SIG-M5 treated with dmso at 0.1 percent for 504 hours (cell line): ENCODE measurements at regions not wholly inside any gene's neighbourhood (a gene's known extent, or its start where the extent isn't known, plus 50 kb on each side); places are given as distances from the start of the nearest gene placed in this dataset.

Source experiments
- DNase-seq: peaks from one replicate; lab custom pipeline; 2025; ENCODE audit not compliant: unreplicated experiment; lab: John Stamatoyannopoulos, UW

DNA sequence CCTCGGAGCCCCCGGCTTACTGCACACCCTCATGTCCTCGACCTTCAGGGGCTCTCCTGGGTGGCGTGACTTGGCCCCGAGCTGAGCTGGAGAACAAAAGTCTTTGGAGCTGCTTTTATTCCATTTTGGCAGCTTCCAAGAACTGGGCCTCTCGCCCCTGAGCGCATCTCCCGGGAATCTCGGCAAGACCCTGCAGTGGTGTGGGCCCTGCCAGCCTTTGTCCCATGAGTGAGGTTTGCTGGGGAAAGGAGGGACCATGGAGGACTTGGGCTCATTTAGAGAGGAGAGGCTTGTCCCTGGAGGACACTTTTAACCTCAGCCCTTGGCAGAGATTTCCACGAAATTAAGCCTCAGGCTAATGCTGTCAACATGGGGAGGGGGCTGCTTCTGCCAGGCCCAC, 62.3 kb upstream of the SLCO4A1 start:
- DNase-seq: no peak

DNA sequence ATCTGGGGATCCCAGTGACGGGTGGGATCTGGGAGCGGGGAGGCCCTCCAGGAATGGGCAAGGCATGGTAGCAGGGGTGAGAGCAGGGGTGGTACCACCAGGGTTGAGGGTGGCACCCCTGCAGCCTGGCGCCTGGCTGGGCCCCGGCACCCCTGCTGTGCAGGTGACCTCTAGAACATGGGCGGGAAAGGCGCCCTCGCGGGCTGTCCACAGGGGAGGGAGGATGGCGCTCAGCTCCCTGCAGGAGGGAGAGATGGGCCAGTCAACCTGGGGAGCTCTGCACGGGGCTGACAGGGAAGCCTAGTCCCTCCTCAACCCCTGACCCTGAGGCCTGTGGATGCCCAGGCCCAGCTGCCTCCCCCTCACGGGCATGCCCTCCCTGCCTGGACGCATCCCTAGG, 61.6 kb upstream of the SLCO4A1 start:
- no peak for DNase-seq

DNA sequence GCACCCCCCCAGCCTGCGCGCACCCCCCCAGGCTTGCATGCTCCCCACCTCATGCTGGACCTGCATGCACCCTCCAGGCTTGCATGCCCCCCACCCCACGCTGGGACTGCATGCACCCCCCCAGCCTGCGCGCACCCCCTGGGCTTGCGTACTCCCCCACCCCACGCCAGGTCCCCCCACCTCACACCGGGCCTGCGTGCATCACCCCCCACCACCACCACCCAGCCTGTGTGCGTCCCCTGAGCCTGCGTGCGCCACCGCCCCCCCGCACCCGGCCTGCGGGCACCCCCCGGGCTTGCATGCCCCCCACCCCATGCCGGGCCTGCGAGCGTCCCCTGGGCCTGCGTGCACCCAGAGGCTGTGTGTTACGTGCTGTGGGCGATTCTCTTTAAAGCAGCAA, 61.0 kb upstream of the SLCO4A1 start:
- no peak for DNase-seq

DNA sequence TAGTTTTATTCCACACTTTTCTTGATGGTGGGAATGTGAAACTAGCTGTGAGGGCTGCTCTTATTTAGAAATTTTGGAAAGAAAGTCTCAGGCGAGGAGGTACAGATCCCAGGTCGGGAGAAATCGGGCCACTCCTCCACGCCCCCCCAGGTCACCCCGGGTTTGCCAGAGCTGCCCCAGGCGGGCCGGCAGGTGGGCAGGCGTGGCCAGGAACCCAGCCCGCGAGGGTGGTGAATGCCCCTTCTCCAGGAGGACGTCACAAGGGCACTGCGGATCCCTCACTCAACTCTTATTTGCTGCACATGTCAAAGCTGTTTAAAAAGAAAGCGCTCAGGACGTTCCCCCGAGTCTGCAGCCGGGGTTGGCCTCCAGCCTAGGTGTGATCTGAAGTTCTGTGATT, 60.5 kb upstream of the SLCO4A1 start:
- DNase-seq: no peak

DNA sequence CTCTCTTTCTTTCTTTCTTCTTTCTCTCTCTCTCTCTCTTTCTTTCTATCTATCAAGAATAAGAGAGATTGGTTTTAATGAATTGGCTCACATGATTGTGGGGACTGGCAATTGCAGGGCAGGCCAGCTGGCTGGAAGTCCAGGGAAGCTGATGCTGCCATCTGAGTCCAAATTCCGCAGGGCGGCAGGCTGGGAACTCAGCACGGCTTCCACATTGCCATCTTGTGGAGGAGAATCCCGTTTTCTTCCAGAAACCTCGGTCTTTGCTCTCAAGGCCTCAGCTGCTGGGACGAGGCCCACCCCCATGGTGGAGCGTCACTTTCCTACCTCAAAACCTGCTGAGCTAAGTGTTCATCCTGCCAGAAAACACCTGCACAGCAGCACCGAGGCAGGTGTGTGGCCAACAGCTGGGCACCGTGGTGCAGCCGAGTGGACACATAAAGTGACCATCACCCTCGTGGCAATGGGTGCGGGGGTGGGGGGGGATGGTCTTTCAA, 58.8 kb upstream of the SLCO4A1 start:
- DNase-seq: no peak

DNA sequence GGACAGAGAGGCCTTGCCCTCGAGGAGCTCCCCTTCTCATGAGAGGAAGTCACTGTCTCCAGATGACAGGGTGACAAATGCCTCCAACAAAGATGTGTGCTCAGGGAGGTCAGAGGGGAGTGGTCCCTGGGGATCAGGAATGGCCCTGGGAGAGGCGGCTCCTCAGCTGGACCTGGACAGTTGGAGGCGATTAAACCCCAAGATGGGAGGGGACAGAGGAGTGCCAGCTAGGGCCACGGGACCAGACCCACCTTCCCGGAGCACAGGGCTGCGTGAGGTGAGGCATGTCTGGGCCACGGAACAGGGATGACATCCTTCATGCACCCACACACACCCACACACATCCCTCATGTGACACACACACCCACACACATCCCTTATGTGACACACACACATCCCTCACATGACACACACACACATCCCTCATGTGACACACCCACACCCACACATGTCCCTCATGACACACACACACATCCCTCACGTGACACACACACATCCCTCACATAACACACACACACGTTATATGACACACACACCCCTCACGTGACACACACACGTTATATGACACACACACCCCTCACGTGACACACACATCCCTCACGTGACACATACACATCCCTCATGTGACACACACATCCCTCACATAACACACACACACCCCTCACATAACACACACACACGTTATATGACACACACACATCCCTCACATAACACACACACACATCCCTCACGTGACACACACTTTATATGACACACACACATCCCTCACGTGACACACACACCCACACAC, 57.4 kb upstream of the SLCO4A1 start:
- no peak for DNase-seq

DNA sequence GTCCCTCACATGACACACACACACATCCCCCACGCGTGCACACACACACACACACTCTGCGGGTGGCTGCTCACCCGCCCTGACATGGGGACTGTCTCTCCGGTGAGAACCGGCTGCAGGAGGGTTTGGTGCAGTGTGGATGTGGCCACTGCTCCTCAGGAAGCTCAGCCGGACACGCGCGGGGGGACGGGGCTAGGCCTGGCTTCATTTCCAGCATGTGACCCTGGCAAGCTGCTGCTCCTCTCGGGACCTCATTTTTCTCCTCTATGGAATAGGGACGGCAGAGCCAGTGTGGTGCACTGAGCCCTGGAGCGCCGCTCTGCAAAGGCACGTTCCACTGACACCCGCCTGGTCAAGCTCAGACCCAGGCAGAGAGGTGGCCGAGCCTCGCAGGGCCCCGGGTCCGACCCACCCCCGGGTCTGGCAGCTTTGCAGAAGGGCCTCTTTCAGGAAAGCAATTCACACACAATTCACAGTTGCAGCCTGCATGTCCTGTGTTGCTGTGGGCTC, 56.8 kb upstream of the SLCO4A1 start:
- DNase-seq: no peak

DNA sequence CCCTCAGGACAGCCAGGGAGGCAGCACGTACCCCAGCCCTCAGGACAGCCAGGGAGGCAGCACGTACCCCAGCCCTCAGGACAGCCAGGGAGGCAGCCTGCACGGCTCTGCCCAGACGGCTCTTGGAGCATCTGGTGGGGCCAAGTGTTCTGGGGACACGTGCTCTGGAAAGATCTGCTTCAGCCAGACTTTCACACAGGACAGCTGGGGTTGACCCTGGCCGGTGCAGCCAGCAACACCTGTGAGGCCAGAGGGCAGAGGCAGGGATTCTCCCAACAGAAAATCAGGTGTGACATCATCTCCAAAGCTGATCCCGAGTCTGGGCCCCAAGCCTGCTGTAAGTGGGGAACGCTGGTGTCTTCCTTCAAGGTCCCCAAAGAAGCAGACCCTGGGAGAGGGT, 55.5 kb upstream of the SLCO4A1 start:
- DNase-seq: no peak

DNA sequence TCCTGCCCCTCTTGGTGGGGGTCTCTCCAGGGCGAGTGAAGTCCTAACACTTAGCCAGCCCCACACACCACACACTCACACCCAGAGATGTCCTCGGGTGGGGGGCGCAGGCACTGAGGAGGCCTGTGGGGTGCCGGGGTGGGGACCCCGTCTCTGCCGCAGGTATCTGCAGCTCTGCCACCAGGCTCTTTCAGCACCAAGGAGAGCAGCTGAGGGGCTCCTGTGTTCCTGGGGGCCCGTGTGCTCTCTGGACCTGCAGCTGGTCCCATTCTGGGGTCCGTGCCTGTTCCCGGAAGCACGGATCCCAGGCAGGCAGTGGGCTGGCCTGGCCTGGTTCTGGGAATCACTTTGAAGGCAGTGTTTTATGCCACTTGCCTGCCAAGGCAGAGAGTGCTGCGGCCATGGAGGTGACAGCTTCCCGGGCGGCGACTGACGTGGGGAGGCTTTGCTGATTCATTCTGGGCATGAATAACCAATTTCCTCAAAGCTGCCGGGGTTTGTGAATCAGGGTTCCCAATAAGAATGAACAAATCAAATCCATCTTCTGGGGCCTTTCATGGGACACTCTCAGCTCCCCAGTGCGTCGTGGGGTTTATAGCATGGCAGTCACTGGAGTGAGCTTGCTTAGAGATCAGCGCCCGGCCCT, 54.4 kb upstream of the SLCO4A1 start:
- DNase-seq: no peak

DNA sequence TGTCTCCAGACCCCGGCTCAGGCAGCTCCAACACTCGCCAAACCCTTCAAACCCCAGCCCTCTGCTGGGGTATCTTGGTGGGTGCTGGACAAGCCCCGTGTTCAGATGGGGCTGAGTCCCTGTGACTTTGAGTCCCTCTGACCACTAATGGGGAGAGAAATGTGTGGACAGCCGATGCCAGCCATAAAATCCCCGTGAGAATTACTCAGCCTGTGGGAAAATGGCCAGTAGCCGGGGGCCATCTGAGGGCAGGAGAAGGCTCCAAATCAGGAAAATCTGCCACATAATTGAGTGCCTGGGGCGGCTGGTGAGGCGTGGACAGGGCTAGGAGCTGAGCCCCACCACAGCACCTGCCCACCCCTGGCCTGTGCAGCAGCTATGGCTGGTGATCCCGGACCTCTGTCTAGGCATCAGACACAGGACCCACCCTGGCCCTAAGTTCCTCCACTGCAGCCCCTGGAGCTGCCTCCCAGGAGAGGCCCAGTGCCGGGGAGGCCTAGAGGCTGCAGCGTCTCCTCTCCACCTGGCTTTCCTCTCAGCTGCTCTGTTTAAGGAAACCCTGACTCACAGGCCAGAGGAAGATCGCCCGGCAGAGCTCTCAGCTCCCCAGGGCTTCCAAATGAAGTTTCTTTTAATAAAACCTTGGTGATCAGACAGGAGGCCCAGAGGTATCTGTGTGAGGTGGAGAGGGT, 53.7 kb upstream of the SLCO4A1 start:
- DNase-seq: no peak

DNA sequence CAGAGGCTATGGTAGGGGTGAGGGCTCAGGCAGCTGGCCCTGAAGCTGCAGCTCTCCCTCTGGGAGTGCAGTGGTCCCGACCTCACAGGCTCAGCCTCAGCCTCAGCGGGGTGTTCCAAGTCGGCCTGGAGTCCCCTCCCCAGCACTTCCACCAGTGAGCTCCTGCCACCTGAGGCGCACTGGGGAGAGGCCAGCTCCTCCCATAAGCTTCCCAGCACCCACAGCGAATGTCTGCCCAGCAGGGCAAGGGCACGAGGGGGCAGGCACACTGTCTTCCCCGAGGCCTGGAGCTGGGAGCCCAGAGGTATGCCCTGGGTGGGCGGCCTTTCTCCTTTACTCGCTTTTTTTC, 53.2 kb upstream of the SLCO4A1 start:
- no peak for DNase-seq

DNA sequence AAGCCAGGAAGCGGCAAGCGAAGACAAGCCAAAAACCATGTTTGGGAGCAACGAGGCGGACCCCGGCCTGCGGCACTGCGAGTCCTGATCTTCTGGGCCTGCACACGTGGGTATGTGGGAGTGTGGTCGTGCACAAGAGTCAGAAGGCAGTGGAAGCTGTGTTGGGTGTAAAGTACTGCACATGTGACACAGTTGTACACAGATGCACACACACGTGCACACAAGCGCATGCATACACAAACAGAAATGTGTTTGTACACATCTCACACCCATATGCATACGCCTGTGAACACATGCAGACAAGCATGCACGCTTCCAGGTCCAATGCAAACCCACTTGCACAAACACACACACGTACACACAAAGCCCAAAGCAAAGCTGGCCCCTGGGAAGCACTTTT, 52.6 kb upstream of the SLCO4A1 start:
- DNase-seq: no peak

DNA sequence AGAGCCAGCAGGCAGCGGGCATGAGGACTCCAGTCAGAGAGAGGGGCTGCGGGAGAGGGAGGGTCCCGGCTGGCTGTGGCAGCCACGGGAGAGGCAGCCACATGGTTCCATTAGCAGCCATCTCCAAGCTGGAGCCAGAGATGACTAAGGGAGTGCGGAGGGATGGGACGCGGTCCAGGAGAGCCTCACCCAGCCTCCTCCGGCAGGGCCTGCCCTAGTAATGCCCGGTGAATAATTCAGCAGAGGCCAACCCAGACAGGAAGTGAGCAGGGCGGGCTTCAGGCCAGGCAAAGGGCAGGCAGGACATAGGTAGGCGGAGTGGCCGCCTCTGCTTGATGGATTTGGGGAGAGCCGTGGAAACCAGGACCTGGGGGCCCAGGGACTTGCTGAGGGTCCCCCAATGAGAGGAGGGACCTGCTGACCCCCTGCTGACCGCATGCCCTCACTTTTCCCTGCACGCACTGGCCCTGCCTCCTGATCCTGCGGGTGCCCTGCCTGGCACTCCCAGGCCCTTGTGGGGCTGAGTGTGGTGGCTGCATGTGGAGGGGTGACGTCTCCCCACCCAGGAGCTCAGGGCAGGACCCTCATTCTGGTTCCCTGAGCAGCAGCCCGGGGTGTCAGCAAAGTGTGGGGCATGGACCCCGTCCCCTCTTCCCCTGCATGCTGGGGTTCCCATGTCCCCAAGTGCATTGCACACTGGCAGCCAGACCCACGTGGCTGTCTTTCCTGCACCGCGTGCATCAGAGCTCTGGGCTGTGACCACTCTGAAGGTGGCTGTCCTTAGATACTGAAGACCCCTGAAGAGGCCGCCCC, 51.8 kb upstream of the SLCO4A1 start:
- no peak for DNase-seq

DNA sequence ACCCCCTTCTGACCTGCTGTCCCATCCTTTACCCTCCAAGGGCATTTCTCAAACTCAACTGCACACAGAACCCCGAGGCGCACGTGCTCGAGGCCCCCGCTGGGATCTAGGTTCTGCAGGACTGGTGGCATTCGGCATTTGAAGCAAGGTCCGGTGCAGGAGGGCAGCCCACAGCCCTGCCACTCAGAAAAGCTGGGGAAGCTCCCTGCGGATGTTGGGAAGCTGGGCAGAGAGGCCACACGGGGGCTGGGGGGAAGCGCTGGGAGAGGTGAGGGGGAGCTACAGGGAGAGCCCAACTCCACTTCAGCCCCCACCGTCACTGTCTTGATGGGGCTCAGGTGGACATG, 51.2 kb upstream of the SLCO4A1 start:
- no peak for DNase-seq

DNA sequence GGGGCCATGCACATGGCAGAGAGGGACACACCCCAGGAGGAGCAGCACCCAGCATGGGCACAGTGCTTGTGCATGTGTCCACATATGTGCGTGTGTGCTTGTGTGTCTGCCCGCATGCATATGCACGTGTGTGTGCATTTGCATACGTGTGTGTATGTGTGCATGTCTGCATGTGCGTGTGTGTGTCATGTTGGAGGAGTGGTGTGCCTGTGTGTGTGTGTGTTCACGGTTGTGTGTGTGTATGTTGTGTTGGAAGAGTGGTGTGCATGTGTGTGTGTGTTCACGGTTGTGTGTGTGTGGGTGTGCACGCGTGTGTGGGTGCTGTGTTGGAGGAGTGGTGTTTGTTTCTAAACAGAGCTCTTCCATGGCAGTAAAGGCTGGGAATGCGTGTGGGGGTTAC, 50.7 kb upstream of the SLCO4A1 start:
- no peak for DNase-seq
